Caco-2 (cell line): ENCODE measurements at regions not wholly inside any gene's neighbourhood (a gene's known extent, or its start where the extent isn't known, plus 50 kb on each side); places are given as distances from the start of the nearest gene placed in this dataset.
A peak's percentile ranks its signal among the peaks of the same experiment; 100 is the strongest.

Experiments used
- BruUV-seq: library from RNA; stranded (reverse); fragments of 400-500 nt; replicated peaks from 2 replicates; lab custom pipeline; 2021; lab: Mats Ljungman, UMichigan
- CTCF ChIA-PET: fragments of 300-600 bp; sonication (Branson Sonifier 250); formaldehyde crosslinking; loops from one replicate; lab custom pipeline; 2022; ENCODE audit warnings: antibody characterized with exemption; lab: Charles Lee
- POLR2A ChIA-PET: fragments of 300-600 bp; sonication (Branson Sonifier 250); formaldehyde crosslinking; loops from one replicate; lab custom pipeline; 2022; ENCODE audit warnings: antibody characterized with exemption; lab: Charles Lee
- DNase-seq, 2 experiments: peaks; one replicate each; pipeline versions ENCODE4 v3.0.0 to v3.0.0-alpha.2; 2020 to 2022
- H3K27me3 ChIP-seq: replicated peaks from 2 replicates; pipeline ENCODE4 v1.6.0; 2011; ENCODE audit warnings: low read length; ENCODE audit not compliant: control insufficient read depth, insufficient read depth
- H3K36me3 ChIP-seq: 2 replicates; pipeline ENCODE4 v1.5.1; 2011; ENCODE audit warnings: low read length; ENCODE audit not compliant: control insufficient read depth, insufficient read depth
- H3K4me1 ChIP-seq: fragments of 250-450 bp; sonication (Bioruptor Pico); 2 replicates; pipeline ENCODE4 v1.5.1; 2020; ENCODE audit warnings: mild to moderate bottlenecking
- H3K4me3 ChIP-seq: 2 replicates; pipeline ENCODE4 v1.5.1; 2011; ENCODE audit warnings: low read depth, mild to moderate bottlenecking, control low read depth, low read length
- H3K9me3 ChIP-seq: fragments of 250-450 bp; sonication (Bioruptor Pico); 2 replicates; pipeline ENCODE4 v1.5.1; 2020; ENCODE audit warnings: mild to moderate bottlenecking, moderate library complexity
- H3K27ac Mint-ChIP-seq: one replicate; pipeline ENCODE4 v1.8.0; 2022; ENCODE audit warnings: mixed read lengths; ENCODE audit not compliant: unreplicated experiment
- H3K27me3 Mint-ChIP-seq: one replicate; pipeline ENCODE4 v1.8.0; 2022; ENCODE audit warnings: mixed read lengths; ENCODE audit not compliant: insufficient read depth, unreplicated experiment
- H3K36me3 Mint-ChIP-seq: one replicate; pipeline ENCODE4 v1.8.0; 2022; ENCODE audit warnings: mild to moderate bottlenecking, mixed read lengths; ENCODE audit not compliant: insufficient read depth, unreplicated experiment
- H3K4me1 Mint-ChIP-seq: one replicate; pipeline ENCODE4 v1.8.0; 2022; ENCODE audit warnings: low read depth, mixed read lengths; ENCODE audit not compliant: unreplicated experiment
- H3K4me3 Mint-ChIP-seq: one replicate; pipeline ENCODE4 v1.8.0; 2022; ENCODE audit warnings: mild to moderate bottlenecking, moderate library complexity, mixed read lengths; ENCODE audit not compliant: unreplicated experiment
- H3K9me3 Mint-ChIP-seq: one replicate; pipeline ENCODE4 v1.8.0; 2022; ENCODE audit warnings: mixed read lengths; ENCODE audit not compliant: unreplicated experiment
- intact Hi-C: fragments of 100-400 bp; cut with micrococcal nuclease; formaldehyde crosslinking; loops from one replicate; pipeline ENCODE4 v1.10.0; 2022; ENCODE audit not compliant: unreplicated experiment
- TF ChIP-seq, protein P1 (sequence below), 2 experiments: fragments of 200-600 bp in 1 of 2; IDR thresholded peaks; 1 replicate in 1 of 2; 2 replicates in 1 of 2; pipeline versions ENCODE4 v1.5.1 to v1.8.0; 2011 to 2022; ENCODE audit warnings: antibody characterized with exemption in 1 of 2, control low read depth in 1 of 2, inconsistent platforms in 1 of 2, low read depth in 1 of 2, low read length in 1 of 2, mild to moderate bottlenecking in 1 of 2, moderate library complexity in 1 of 2; ENCODE audit not compliant: insufficient read depth in 1 of 2, severe bottlenecking in 1 of 2, unreplicated experiment in 1 of 2

DNA sequence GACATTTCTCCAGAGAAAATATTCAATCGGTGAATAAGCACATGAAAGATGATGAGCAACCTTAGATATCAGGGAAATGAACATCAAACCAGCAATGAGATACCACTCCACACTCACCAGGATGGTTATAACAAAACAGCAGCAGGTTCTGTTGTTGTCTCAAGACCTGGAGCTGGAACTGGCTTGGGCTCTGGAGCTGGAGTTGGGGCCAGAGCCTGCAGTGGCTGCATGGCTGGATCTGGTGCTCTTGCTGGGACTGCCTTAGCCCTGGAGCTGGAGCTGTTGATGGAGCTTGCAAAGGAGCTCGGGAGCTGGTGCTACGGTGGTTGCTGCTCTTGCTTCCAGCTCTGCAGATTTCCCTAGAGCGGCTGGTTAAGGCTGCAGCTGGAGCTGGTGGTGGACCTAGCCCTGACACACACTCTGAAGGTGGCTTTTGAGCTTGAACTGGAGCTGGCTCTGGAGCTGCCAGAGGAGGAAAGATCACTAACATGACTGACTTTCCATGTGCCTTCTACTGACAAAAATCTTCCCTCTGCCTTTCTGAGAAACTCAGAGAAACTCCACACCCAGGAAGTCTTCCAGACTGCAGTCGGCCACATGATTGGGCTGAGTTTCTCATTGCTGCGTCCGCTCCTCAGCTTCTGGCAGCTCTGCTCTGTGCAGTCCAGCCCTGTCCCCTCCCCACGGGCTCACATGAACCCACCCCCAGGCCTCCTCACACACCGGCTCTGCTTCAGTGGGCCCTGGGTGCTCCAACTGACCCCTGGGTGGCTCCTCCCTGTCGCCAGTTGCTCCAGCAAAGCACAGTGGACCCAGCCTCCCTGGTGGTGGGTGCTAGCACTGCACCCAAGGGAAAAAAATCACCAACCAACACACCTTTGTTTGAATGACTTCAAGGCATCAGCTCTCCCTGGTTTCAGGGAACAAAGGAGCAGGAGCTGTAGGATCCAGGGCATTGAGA is 139.1 kb upstream of the FMN2 start:
- DNase-seq: peak in 1 of 2 experiments; percentile 48
- no peaks in the 10 kb centered on the region for H3K4me1 Mint-ChIP-seq

DNA sequence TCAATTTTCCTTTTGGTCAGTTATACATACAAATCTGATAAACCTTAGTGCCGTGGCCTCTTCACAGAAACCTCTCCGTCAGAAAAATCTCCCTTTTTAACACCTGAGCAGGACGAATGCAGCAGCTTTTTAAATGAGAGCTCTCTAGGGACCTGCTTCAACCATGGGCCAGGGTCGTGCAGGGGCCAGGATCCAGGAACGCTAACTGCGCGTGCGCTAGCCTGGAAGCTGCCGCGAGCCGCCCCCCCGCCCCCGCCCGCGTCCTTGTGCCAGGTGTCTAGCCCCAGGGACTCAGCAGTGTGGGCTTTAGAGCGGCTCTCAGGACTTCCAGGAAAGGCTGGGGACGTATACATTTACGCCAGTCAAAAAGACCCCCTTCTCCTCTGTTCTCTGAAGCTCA is 136.8 kb upstream of the FMN2 start:
- no peak overlapping the region for H3K4me3 Mint-ChIP-seq
- Histone ChIP-seq H3K9me3 (no peaks in the 10 kb centered on the region), H3K36me3 (no peaks in the 10 kb centered on the region), H3K4me1 (no peaks in the 10 kb centered on the region), H3K4me3 (no peak overlapping the region), H3K27me3 (no peaks in the 10 kb centered on the region)
- no peaks in the 10 kb centered on the region for H3K36me3 Mint-ChIP-seq
- no peak overlapping the region for H3K27ac Mint-ChIP-seq
- ChIA-PET CTCF (no interaction called here), POLR2A (no interaction called here)
- DNase-seq: no peak
- H3K4me1 Mint-ChIP-seq: no peaks in the 10 kb centered on the region
- H3K27me3 Mint-ChIP-seq: peaks cover 16% of the 10 kb centered on the region
- TF ChIP-seq, protein P1, sequence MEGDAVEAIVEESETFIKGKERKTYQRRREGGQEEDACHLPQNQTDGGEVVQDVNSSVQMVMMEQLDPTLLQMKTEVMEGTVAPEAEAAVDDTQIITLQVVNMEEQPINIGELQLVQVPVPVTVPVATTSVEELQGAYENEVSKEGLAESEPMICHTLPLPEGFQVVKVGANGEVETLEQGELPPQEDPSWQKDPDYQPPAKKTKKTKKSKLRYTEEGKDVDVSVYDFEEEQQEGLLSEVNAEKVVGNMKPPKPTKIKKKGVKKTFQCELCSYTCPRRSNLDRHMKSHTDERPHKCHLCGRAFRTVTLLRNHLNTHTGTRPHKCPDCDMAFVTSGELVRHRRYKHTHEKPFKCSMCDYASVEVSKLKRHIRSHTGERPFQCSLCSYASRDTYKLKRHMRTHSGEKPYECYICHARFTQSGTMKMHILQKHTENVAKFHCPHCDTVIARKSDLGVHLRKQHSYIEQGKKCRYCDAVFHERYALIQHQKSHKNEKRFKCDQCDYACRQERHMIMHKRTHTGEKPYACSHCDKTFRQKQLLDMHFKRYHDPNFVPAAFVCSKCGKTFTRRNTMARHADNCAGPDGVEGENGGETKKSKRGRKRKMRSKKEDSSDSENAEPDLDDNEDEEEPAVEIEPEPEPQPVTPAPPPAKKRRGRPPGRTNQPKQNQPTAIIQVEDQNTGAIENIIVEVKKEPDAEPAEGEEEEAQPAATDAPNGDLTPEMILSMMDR (IDR thresholded peaks at IDR 0.05; ENCODE audit: insufficient read depth in 1 of 2, low read depth in 1 of 2, low read length in 1 of 2, severe bottlenecking in 1 of 2, unreplicated experiment in 1 of 2): no peak
- no peaks in the 10 kb centered on the region for H3K9me3 Mint-ChIP-seq
- BruUV-seq: no TSS peak
- intact Hi-C loops: no loop called here

More for the DNA sequence above, 139.1 kb upstream of the FMN2 start:
- H3K9me3 Mint-ChIP-seq: no peaks in the 10 kb centered on the region
- H3K27me3 Mint-ChIP-seq: peaks cover 6% of the 10 kb centered on the region
- H3K27ac Mint-ChIP-seq: no peak overlapping the region
- H3K4me3 Mint-ChIP-seq: no peak overlapping the region
- BruUV-seq: no TSS peak
- Histone ChIP-seq H3K27me3 (no peaks in the 10 kb centered on the region), H3K4me3 (no peak overlapping the region), H3K36me3 (no peaks in the 10 kb centered on the region), H3K4me1 (no peaks in the 10 kb centered on the region), H3K9me3 (no peaks in the 10 kb centered on the region)
- CTCF ChIA-PET: interaction anchor here (0.7 to 1.8 kb wide), 5 partner anchors 13 to 53 kb away, joined by 3 to 8 read pairs (median 5); no protein-coding TSS in a partner anchor
- intact Hi-C loops: no loop called here
- POLR2A ChIA-PET: no interaction called here
- TF ChIP-seq, protein P1 (IDR thresholded peaks at IDR 0.05; ENCODE audit: insufficient read depth in 1 of 2, low read depth in 1 of 2, low read length in 1 of 2, severe bottlenecking in 1 of 2, unreplicated experiment in 1 of 2): peak; percentile 47 to 57
- no peaks in the 10 kb centered on the region for H3K36me3 Mint-ChIP-seq

DNA sequence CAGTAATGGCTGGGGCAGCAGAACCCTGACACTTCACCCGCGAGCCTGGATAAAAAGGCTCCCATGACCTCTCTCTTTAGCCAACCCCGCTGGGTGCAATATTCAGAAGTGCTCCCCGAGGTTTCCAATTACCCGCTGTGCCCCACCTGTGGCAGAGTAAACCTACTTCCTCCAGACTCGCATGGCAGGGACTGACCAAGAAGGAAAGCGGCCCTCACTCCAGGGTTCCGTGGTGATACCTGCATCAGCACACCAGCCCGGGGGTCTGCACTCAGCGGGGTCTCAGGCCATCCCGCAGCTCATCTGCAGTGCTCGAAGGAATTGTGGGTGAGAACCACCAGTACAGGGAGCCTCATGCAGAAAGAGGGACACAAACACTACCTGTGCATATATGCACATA is 136.3 kb upstream of the FMN2 start:
- CTCF ChIA-PET: no interaction called here
- DNase-seq: no peak
- H3K4me1 Mint-ChIP-seq: no peaks in the 10 kb centered on the region
- Histone ChIP-seq H3K36me3 (no peaks in the 10 kb centered on the region), H3K9me3 (no peaks in the 10 kb centered on the region), H3K4me1 (no peaks in the 10 kb centered on the region), H3K27me3 (no peaks in the 10 kb centered on the region), H3K4me3 (no peak overlapping the region)
- H3K9me3 Mint-ChIP-seq: no peaks in the 10 kb centered on the region
- TF ChIP-seq, protein P1 (IDR thresholded peaks at IDR 0.05; ENCODE audit: insufficient read depth in 1 of 2, low read depth in 1 of 2, low read length in 1 of 2, severe bottlenecking in 1 of 2, unreplicated experiment in 1 of 2): no peak
- POLR2A ChIA-PET: no interaction called here
- BruUV-seq: no TSS peak
- peaks cover 21% of the 10 kb centered on the region for H3K27me3 Mint-ChIP-seq
- H3K27ac Mint-ChIP-seq: no peak overlapping the region
- H3K36me3 Mint-ChIP-seq: no peaks in the 10 kb centered on the region
- intact Hi-C loops: no loop called here
- H3K4me3 Mint-ChIP-seq: no peak overlapping the region
